H1 (cell line): ENCODE measurements at regions not wholly inside any gene's neighbourhood (a gene's known extent, or its start where the extent isn't known, plus 50 kb on each side); places are given as distances from the start of the nearest gene placed in this dataset.

Experiments used
- CTCF ChIA-PET: fragments of 300-600 bp; sonication (Branson Sonifier 250); formaldehyde crosslinking; loops from one replicate; lab custom pipeline; 2021; ENCODE audit not compliant: partially characterized antibody; lab: Charles Lee
- POLR2A ChIA-PET: fragments of 300-600 bp; sonication (Branson Sonifier 250); formaldehyde crosslinking; loops from one replicate; lab custom pipeline; 2021; ENCODE audit warnings: inconsistent platforms; ENCODE audit not compliant: partially characterized antibody; lab: Charles Lee
- DNase-seq, 2 experiments: peaks; one replicate each; pipeline versions ENCODE4 v3.0.0 to v3.0.0-alpha.2; 2010 to 2022; ENCODE audit warnings: low spot score in 2 of 2, low read depth in 1 of 2, mixed read lengths in 1 of 2
- FAIRE-seq: peaks from 2 replicates; lab custom pipeline; 2011; peaks lifted over from hg19 to GRCh38; lab: Jason Lieb, UNC
- H2AFZ ChIP-seq: 2 replicates; pipeline ENCODE4 v1.8.1; 2012; ENCODE audit warnings: low read length, inconsistent platforms
- H2AK5ac ChIP-seq: 2 replicates; pipeline ENCODE4 v1.6.1; 2013; ENCODE audit warnings: low read depth, low read length
- H2BK120ac ChIP-seq: replicated peaks from 2 replicates; pipeline ENCODE3; 2013; ENCODE audit warnings: low read depth, low read length, inconsistent platforms
- H2BK12ac ChIP-seq: 2 replicates; pipeline ENCODE4 v1.6.1; 2013; ENCODE audit warnings: low read depth, low read length
- H2BK15ac ChIP-seq: 2 replicates; pipeline ENCODE4 v1.6.1; 2013; ENCODE audit warnings: low read length
- H2BK20ac ChIP-seq: 2 replicates; pipeline ENCODE4 v1.6.1; 2013; ENCODE audit warnings: low read length
- H2BK5ac ChIP-seq: 2 replicates; pipeline ENCODE4 v1.6.1; 2013; ENCODE audit warnings: low read depth, low read length
- H3K14ac ChIP-seq: 2 replicates; pipeline ENCODE4 v1.6.1; 2013; ENCODE audit warnings: inconsistent platforms; ENCODE audit not compliant: insufficient read length
- H3K18ac ChIP-seq: 2 replicates; pipeline ENCODE4 v1.6.1; 2013; ENCODE audit warnings: low read length; ENCODE audit errors: extremely low read depth
- H3K23ac ChIP-seq: 2 replicates; pipeline ENCODE4 v1.6.1; 2013; ENCODE audit warnings: inconsistent platforms; ENCODE audit not compliant: insufficient read length
- H3K23me2 ChIP-seq: 2 replicates; pipeline ENCODE4 v1.6.1; 2013; ENCODE audit warnings: low read depth, low read length
- H3K27ac ChIP-seq: 2 replicates; pipeline ENCODE4 v1.6.1; 2011; ENCODE audit warnings: low read depth, low read length, inconsistent platforms
- H3K27me3 ChIP-seq, 4 experiments: replicated peaks in 1 of 4; 1 replicate in 1 of 4; 2 replicates in 3 of 4; pipeline versions ENCODE4 v1.6.1 to v1.8.1; 2011 to 2013; ENCODE audit warnings: low read length in 3 of 4, mild to moderate bottlenecking in 3 of 4, inconsistent platforms in 2 of 4, mixed read lengths in 2 of 4, moderate library complexity in 1 of 4; ENCODE audit not compliant: control insufficient read depth in 3 of 4, insufficient read depth in 3 of 4; ENCODE audit errors: extremely low read depth in 1 of 4
- H3K36me3 ChIP-seq, 4 experiments: 2 replicates each; pipeline versions ENCODE4 v1.6.1 to v1.8.1; 2011 to 2013; ENCODE audit warnings: mild to moderate bottlenecking in 4 of 4, low read length in 3 of 4, moderate library complexity in 2 of 4, control low read depth in 1 of 4, inconsistent platforms in 1 of 4; ENCODE audit not compliant: insufficient read depth in 4 of 4, control insufficient read depth in 2 of 4
- H3K4ac ChIP-seq: replicated peaks from 2 replicates; pipeline ENCODE3; 2013; ENCODE audit warnings: low read length, low read depth, mixed read lengths, inconsistent platforms; ENCODE audit not compliant: insufficient read length
- H3K4me1 ChIP-seq, 4 experiments: replicated peaks in 1 of 4; 1 replicate in 1 of 4; 2 replicates in 3 of 4; pipeline versions ENCODE4 v1.6.1 to v1.8.1; 2011 to 2013; ENCODE audit warnings: low read length in 3 of 4, inconsistent platforms in 2 of 4, mixed read lengths in 1 of 4; ENCODE audit not compliant: insufficient read depth in 4 of 4, control insufficient read depth in 3 of 4
- H3K4me2 ChIP-seq, 2 experiments: 2 replicates each; pipeline versions ENCODE4 v1.6.1 to v1.8.1; 2011 to 2013; ENCODE audit warnings: low read depth in 2 of 2, low read length in 2 of 2, control low read depth in 1 of 2, inconsistent platforms in 1 of 2, mild to moderate bottlenecking in 1 of 2; ENCODE audit not compliant: insufficient read depth in 1 of 2
- H3K4me3 ChIP-seq, 4 experiments: fragments of 200-600, 300-600 bp in 1 of 4; sonication (generic), shearing (Covaris generic), sonication (Bioruptor Twin) in 1 of 4; 2 replicates each; pipeline versions ENCODE4 v1.5.1 to v1.8.1; 2011 to 2016; ENCODE audit warnings: low read length in 4 of 4, low read depth in 3 of 4, control low read depth in 2 of 4, inconsistent platforms in 2 of 4, mild to moderate bottlenecking in 2 of 4, mixed read lengths in 1 of 4, moderate library complexity in 1 of 4; ENCODE audit not compliant: insufficient read depth in 2 of 4; ENCODE audit errors: extremely low read depth in 1 of 4
- H3K56ac ChIP-seq: replicated peaks from 2 replicates; pipeline ENCODE3; 2013; ENCODE audit warnings: low read depth, mild to moderate bottlenecking, mixed read lengths, low read length, inconsistent platforms; ENCODE audit not compliant: insufficient read length
- H3K79me1 ChIP-seq: 2 replicates; pipeline ENCODE4 v1.6.1; 2013; ENCODE audit warnings: low read depth, low read length, control low read depth
- H3K79me2 ChIP-seq, 2 experiments: 2 replicates each; pipeline versions ENCODE4 v1.6.1 to v1.8.1; 2012 to 2013; ENCODE audit warnings: low read length in 2 of 2, mild to moderate bottlenecking in 2 of 2, inconsistent platforms in 1 of 2; ENCODE audit not compliant: insufficient read depth in 2 of 2, control insufficient read depth in 1 of 2
- H3K9ac ChIP-seq, 4 experiments: replicated peaks in 1 of 4; 1 replicate in 1 of 4; 2 replicates in 3 of 4; pipeline versions ENCODE4 v1.6.1 to v1.8.1; 2011 to 2013; ENCODE audit warnings: low read depth in 3 of 4, low read length in 3 of 4, control low read depth in 2 of 4, mild to moderate bottlenecking in 2 of 4, moderate library complexity in 2 of 4, inconsistent platforms in 1 of 4; ENCODE audit errors: extremely low read depth in 1 of 4
- H3K9me3 ChIP-seq, 2 experiments: 2 replicates each; pipeline versions ENCODE4 v1.6.1 to v1.8.1; 2012 to 2013; ENCODE audit warnings: mild to moderate bottlenecking in 2 of 2, moderate library complexity in 2 of 2, control low read depth in 1 of 2, inconsistent platforms in 1 of 2, low read depth in 1 of 2, low read length in 1 of 2, mixed read lengths in 1 of 2; ENCODE audit not compliant: insufficient read depth in 2 of 2
- H4K20me1 ChIP-seq, 2 experiments: replicated peaks in 1 of 2; 2 replicates each; pipeline versions ENCODE3 to v1.8.1; 2011 to 2013; ENCODE audit warnings: inconsistent platforms in 2 of 2, low read length in 2 of 2, mild to moderate bottlenecking in 1 of 2; ENCODE audit not compliant: insufficient read depth in 2 of 2, control insufficient read depth in 1 of 2
- H4K5ac ChIP-seq: 2 replicates; pipeline ENCODE4 v1.6.1; 2013; ENCODE audit warnings: low read length, low read depth, mixed read lengths, inconsistent platforms; ENCODE audit not compliant: insufficient read length
- H4K8ac ChIP-seq: 2 replicates; pipeline ENCODE4 v1.8.0; 2013; ENCODE audit warnings: mild to moderate bottlenecking, moderate library complexity, low read length, inconsistent platforms; ENCODE audit not compliant: insufficient read depth; ENCODE audit errors: extremely low read depth
- H4K91ac ChIP-seq: replicated peaks from 2 replicates; pipeline ENCODE3; 2013; ENCODE audit warnings: low read length, mixed read lengths, inconsistent platforms; ENCODE audit not compliant: insufficient read length
- HDAC6 ChIP-seq: IDR thresholded peaks from one replicate; pipeline ENCODE4 v1.7.1; 2012; ENCODE audit warnings: low read depth, mild to moderate bottlenecking, inconsistent platforms, low read length, moderate library complexity
- KDM1A ChIP-seq: fragments of 200-600, 300-600 bp; sonication (generic); IDR thresholded peaks from 2 replicates; pipeline ENCODE4 v1.7.1; 2016; ENCODE audit warnings: mild to moderate bottlenecking, low read length, borderline replicate concordance
- POLR2AphosphoS5 ChIP-seq: IDR thresholded peaks from 2 replicates; pipeline ENCODE4 v1.6.1; 2011; ENCODE audit warnings: low read depth, low read length
- TAF7 ChIP-seq: optimal IDR thresholded peaks from 2 replicates; pipeline ENCODE3; 2011; ENCODE audit warnings: low read depth, mild to moderate bottlenecking, inconsistent platforms, low read length, moderate library complexity, borderline replicate concordance
- WGBS, 2 experiments: shearing (Covaris generic) in 1 of 2; methylation state at CpG; one replicate each; pipeline versions ENCODE4 v1.1.6 to v1.1.7; 2013 to 2015; ENCODE audit warnings: low lambda C conversion rate in 2 of 2, mixed read lengths in 2 of 2, inconsistent platforms in 1 of 2, low coverage in 1 of 2, missing lambda C conversion rate in 1 of 2; ENCODE audit not compliant: insufficient replicate concordance in 2 of 2, insufficient coverage in 1 of 2, insufficient read length in 1 of 2; ENCODE audit errors: extremely low coverage in 1 of 2, missing lambda C conversion rate in 1 of 2; 5-methylcytosine and 5-hydroxymethylcytosine counted together

- Histone ChIP-seq H2BK15ac (no peak overlapping the region), H3K79me1 (no peaks in the 10 kb centered on the region), H2AFZ (no peak overlapping the region), H3K14ac (no peak overlapping the region), H3K9me3 (no peaks in the 10 kb centered on the region), H3K4me1 (peaks cover 0 to 7% (median 2%) of the 10 kb centered on the region in 4 experiments; a peak in 4 of 7 replicates), H4K91ac (no peak overlapping the region), H3K4ac (no peak overlapping the region), H3K27me3 (no peaks in the 10 kb centered on the region), H4K5ac (no peak overlapping the region), H2BK20ac (no peak overlapping the region), H3K23ac (no peak overlapping the region), H2BK12ac (no peak overlapping the region), H3K9ac (no peak overlapping the region), H2AK5ac (no peak overlapping the region), H2BK120ac (no peak overlapping the region), H2BK5ac (no peak overlapping the region), H3K4me2 (no peak overlapping the region), H4K8ac (no peak overlapping the region), H3K18ac (no peak overlapping the region), H3K4me3 (no peak overlapping the region), H3K56ac (no peak overlapping the region), H3K23me2 (no peaks in the 10 kb centered on the region), H3K79me2 (no peaks in the 10 kb centered on the region), H3K27ac (no peak overlapping the region), H4K20me1 (no peaks in the 10 kb centered on the region), H3K36me3 (no peaks in the 10 kb centered on the region)
- ChIA-PET CTCF (interaction anchor here (1.4 to 1.9 kb wide), 3 partner anchors 11 to 190 kb away, joined by 4 to 7 read pairs (median 5); no protein-coding TSS in a partner anchor), POLR2A (no interaction called here)
- TF ChIP-seq POLR2AphosphoS5 (no peak), TAF7 (no peak), HDAC6 (no peak), KDM1A (no peak)
- FAIRE-seq (no peak), DNase-seq (no peak)
- 90% methylated on average over 5 of the region's 5 CpGs; no CpG with 5 or more reads in 1 of the 2 experiments for WGBS, 2 experiments
Observed at GRCh38 chr14:98168211-98168985, 1103.6 kb downstream of the BCL11B start.
